Right atrium auricular region (tissue), 2 donors: ENCODE measurements at regions not wholly inside any gene's neighbourhood (a gene's known extent, or its start where the extent isn't known, plus 50 kb on each side); places are given as distances from the start of the nearest gene placed in this dataset.

Experiments used
- DNase-seq: peaks from one replicate; pipeline ENCODE4 v3.0.0-alpha.2; 2019; ENCODE audit warnings: low spot score
- H3K27ac ChIP-seq, 2 donors: fragments of 200-600 bp; sonication (generic); 1 replicate in 1 of 2; 2 replicates in 1 of 2; pipeline ENCODE4 v1.5.1; 2016 to 2019
- H3K27me3 ChIP-seq, 2 donors: fragments of 200-600 bp; sonication (generic); one replicate each; pipeline versions ENCODE4 v1.5.1 to v1.6.0; 2017 to 2019
- H3K36me3 ChIP-seq: fragments of 200-600 bp; sonication (generic); one replicate; pipeline ENCODE4 v1.5.1; 2016
- H3K4me1 ChIP-seq, 2 donors: fragments of 200-600 bp; sonication (generic); one replicate each; pipeline versions ENCODE4 v1.5.1 to v1.6.0; 2017 to 2019
- H3K4me3 ChIP-seq, 2 donors: fragments of 200-600 bp; sonication (generic); 1 replicate in 1 of 2; 2 replicates in 1 of 2; pipeline ENCODE4 v1.5.1; 2017 to 2019; ENCODE audit warnings: mild to moderate bottlenecking in 1 of 2, moderate library complexity in 1 of 2
- H3K9me3 ChIP-seq, 2 donors: fragments of 200-600 bp; sonication (generic); one replicate each; pipeline ENCODE4 v1.5.1; 2019
- CTCF ChIP-seq, 2 donors: fragments of 200-600 bp; sonication (generic); IDR thresholded peaks; one replicate each; pipeline ENCODE4 v1.5.1; 2019; ENCODE audit warnings: antibody characterized with exemption in 2 of 2

GRCh38 chr5:35561396-35561795, 56.3 kb upstream of the SPEF2 start:
- DNase-seq = no peak
- H3K4me1 ChIP-seq = no peaks in the 10 kb centered on the region

GRCh38 chr5:35557748-35558147, 59.9 kb upstream of the SPEF2 start:
- H3K4me1 ChIP-seq = no peaks in the 10 kb centered on the region
- TF ChIP-seq CTCF (IDR thresholded peaks at IDR 0.05) = no peak
- H3K4me3 ChIP-seq = no peak overlapping the region
- H3K9me3 ChIP-seq = peaks cover 0 to 26% of the 10 kb centered on the region in 2 donors
- DNase-seq = no peak
- no peaks in the 10 kb centered on the region for H3K27me3 ChIP-seq
- no peak overlapping the region for H3K27ac ChIP-seq
- H3K36me3 ChIP-seq = no peaks in the 10 kb centered on the region

More at GRCh38 chr5:35561396-35561795, 56.3 kb upstream of the SPEF2 start:
- H3K9me3 ChIP-seq = peaks cover 0 to 22% of the 10 kb centered on the region in 2 donors
- H3K36me3 ChIP-seq = no peaks in the 10 kb centered on the region
- no peak overlapping the region for H3K4me3 ChIP-seq
- no peak overlapping the region for H3K27ac ChIP-seq
- TF ChIP-seq CTCF (IDR thresholded peaks at IDR 0.05) = no peak
- no peaks in the 10 kb centered on the region for H3K27me3 ChIP-seq

GRCh38 chr5:35557199-35557598, 60.5 kb upstream of the SPEF2 start:
- Histone ChIP-seq H3K9me3 (peaks cover 0 to 26% of the 10 kb centered on the region in 2 donors), H3K27ac (no peak overlapping the region), H3K4me3 (no peak overlapping the region), H3K4me1 (no peaks in the 10 kb centered on the region), H3K27me3 (no peaks in the 10 kb centered on the region), H3K36me3 (no peaks in the 10 kb centered on the region)
- no peak for DNase-seq
- TF ChIP-seq CTCF (IDR thresholded peaks at IDR 0.05) = no peak

- Histone ChIP-seq H3K27me3 (no peaks in the 10 kb centered on the region), H3K4me3 (no peak overlapping the region), H3K4me1 (no peaks in the 10 kb centered on the region), H3K27ac (no peak overlapping the region), H3K36me3 (no peaks in the 10 kb centered on the region), H3K9me3 (peaks cover 0 to 26% of the 10 kb centered on the region in 2 donors)
- DNase-seq = no peak
- no peak for TF ChIP-seq CTCF (IDR thresholded peaks at IDR 0.05)
Observed at GRCh38 chr5:35554016-35554415, 63.6 kb upstream of the SPEF2 start.

GRCh38 chr5:35545190-35545589, 72.5 kb upstream of the SPEF2 start:
- Histone ChIP-seq H3K27me3 (no peaks in the 10 kb centered on the region), H3K27ac (no peak overlapping the region), H3K9me3 (peaks cover 0 to 7% of the 10 kb centered on the region in 2 donors), H3K4me3 (no peak overlapping the region), H3K4me1 (no peaks in the 10 kb centered on the region), H3K36me3 (no peaks in the 10 kb centered on the region)
- no peak for TF ChIP-seq CTCF (IDR thresholded peaks at IDR 0.05)
- DNase-seq = no peak

- Histone ChIP-seq H3K4me1 (no peaks in the 10 kb centered on the region), H3K27ac (no peak overlapping the region), H3K36me3 (no peaks in the 10 kb centered on the region), H3K27me3 (no peaks in the 10 kb centered on the region), H3K4me3 (no peak overlapping the region), H3K9me3 (peaks cover 0 to 7% of the 10 kb centered on the region in 2 donors)
- no peak for DNase-seq
- no peak for TF ChIP-seq CTCF (IDR thresholded peaks at IDR 0.05)
Observed at GRCh38 chr5:35543408-35543807, 74.3 kb upstream of the SPEF2 start.
